ENCODE measurements at regions not wholly inside any gene's neighbourhood (a gene's known extent, or its start where the extent isn't known, plus 50 kb on each side); places are given as distances from the start of the nearest gene placed in this dataset.

GRCh38 chr12:124434354-124434753 lies 133.1 kb downstream of the NCOR2 start:
- TF ChIP-seq, protein P1, sequence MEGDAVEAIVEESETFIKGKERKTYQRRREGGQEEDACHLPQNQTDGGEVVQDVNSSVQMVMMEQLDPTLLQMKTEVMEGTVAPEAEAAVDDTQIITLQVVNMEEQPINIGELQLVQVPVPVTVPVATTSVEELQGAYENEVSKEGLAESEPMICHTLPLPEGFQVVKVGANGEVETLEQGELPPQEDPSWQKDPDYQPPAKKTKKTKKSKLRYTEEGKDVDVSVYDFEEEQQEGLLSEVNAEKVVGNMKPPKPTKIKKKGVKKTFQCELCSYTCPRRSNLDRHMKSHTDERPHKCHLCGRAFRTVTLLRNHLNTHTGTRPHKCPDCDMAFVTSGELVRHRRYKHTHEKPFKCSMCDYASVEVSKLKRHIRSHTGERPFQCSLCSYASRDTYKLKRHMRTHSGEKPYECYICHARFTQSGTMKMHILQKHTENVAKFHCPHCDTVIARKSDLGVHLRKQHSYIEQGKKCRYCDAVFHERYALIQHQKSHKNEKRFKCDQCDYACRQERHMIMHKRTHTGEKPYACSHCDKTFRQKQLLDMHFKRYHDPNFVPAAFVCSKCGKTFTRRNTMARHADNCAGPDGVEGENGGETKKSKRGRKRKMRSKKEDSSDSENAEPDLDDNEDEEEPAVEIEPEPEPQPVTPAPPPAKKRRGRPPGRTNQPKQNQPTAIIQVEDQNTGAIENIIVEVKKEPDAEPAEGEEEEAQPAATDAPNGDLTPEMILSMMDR (IDR thresholded peaks at IDR 0.05) = no peak
- TF ChIP-seq EP300 (IDR thresholded peaks at IDR 0.05) (no peak), POLR2A (IDR thresholded peaks at IDR 0.05) (no peak), POLR2AphosphoS5 (IDR thresholded peaks at IDR 0.05) (no peak)
